Naive B cell (primary cell): ENCODE measurements at regions not wholly inside any gene's neighbourhood (a gene's known extent, or its start where the extent isn't known, plus 50 kb on each side); places are given as distances from the start of the nearest gene placed in this dataset.
"Not testable (repeated sequence)": the region's sequence is repeated elsewhere in the genome, so short reads cannot be mapped to it uniquely, and the experiment has no call there.

Source experiments
- ATAC-seq, 2 donors: fragments of 150-1000 bp; cut with Tn5 transposase; 2 replicates each; pipeline ENCODE4 v1.10.0; 2021; ENCODE audit warnings: low read depth in 2 of 2, mild to moderate bottlenecking in 2 of 2, moderate library complexity in 2 of 2
- DNase-seq: peaks from one replicate; pipeline ENCODE4 v3.0.0; 2022
- H3K27ac Mint-ChIP-seq, 6 donors: one replicate each; pipeline ENCODE4 v1.8.0; 2020 to 2022; ENCODE audit warnings: mild to moderate bottlenecking in 6 of 6, mixed read lengths in 6 of 6, moderate library complexity in 5 of 6, inconsistent platforms in 2 of 6
- H3K27me3 Mint-ChIP-seq, 3 donors: one replicate each; pipeline ENCODE4 v1.8.0; 2021 to 2022; ENCODE audit warnings: mixed read lengths in 3 of 3, mild to moderate bottlenecking in 1 of 3
- H3K36me3 Mint-ChIP-seq, 2 donors: one replicate each; pipeline ENCODE4 v1.8.0; 2020 to 2022; ENCODE audit warnings: mixed read lengths in 2 of 2, inconsistent platforms in 1 of 2, mild to moderate bottlenecking in 1 of 2
- H3K4me1 Mint-ChIP-seq, 3 donors: one replicate each; pipeline ENCODE4 v1.8.0; 2020 to 2022; ENCODE audit warnings: mixed read lengths in 3 of 3, inconsistent platforms in 1 of 3, mild to moderate bottlenecking in 1 of 3, moderate library complexity in 1 of 3
- H3K4me3 Mint-ChIP-seq, 8 donors: one replicate each; pipeline ENCODE4 v1.8.0; 2020 to 2022; ENCODE audit warnings: mild to moderate bottlenecking in 8 of 8, mixed read lengths in 8 of 8, moderate library complexity in 8 of 8, inconsistent platforms in 2 of 8
- H3K9me3 Mint-ChIP-seq, 7 donors: one replicate each; pipeline ENCODE4 v1.8.0; 2020 to 2022; ENCODE audit warnings: mixed read lengths in 7 of 7, mild to moderate bottlenecking in 5 of 7, inconsistent platforms in 2 of 7, moderate library complexity in 1 of 7

DNA sequence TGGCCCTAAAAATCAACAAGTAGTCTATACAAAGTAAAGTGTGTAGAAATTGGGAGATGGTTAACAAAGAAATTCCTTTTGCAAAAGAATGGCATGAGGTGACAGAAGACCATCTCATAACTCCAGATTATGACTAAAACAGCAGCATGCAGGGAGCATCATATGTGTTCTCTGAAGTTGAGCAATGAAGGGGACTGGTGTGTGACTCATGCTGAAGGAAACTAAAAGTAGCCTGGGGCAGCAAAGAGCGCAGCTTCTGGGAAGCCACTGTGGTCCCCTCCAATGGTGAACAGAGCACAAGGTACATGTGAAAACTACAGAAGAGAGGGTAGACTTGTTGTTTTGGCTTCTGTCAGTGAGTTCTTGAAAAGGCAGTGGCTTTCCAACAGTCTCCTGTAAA is 133.4 kb downstream of the MACC1 start:
- Mint-ChIP-seq H3K4me1 (no peaks in the 10 kb centered on the region), H3K27me3 (no peaks in the 10 kb centered on the region)

DNA sequence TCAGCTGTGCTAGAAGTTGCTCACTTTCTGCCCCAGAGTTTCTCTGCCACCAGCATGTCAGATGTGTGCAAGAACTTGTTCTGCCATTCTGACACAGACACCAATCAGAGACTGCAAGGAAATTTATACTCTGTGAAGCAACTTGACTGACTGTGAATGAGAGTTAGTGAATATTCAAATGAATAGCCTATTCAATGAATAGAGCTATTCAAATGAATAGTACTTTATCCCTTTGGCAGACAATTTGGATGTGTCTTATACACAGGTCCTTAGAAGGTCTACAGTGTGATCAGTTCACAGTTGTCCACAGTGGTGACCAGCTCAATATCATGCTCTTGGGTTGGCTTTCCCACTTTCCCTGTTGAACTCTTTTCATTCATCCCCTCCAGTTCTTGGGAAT is 138.1 kb downstream of the MACC1 start:
- H3K4me1 Mint-ChIP-seq = no peaks in the 10 kb centered on the region
- ATAC-seq (no peak), DNase-seq (no peak)
- H3K9me3 Mint-ChIP-seq = no peaks in the 10 kb centered on the region
- no peaks in the 10 kb centered on the region for H3K27me3 Mint-ChIP-seq
- no peak overlapping the region for H3K27ac Mint-ChIP-seq
- H3K36me3 Mint-ChIP-seq = no peaks in the 10 kb centered on the region
- no peak overlapping the region for H3K4me3 Mint-ChIP-seq

More for the DNA sequence above, 133.4 kb downstream of the MACC1 start:
- DNase-seq (no peak), ATAC-seq (no peak)
- H3K9me3 Mint-ChIP-seq = no peaks in the 10 kb centered on the region
- no peak overlapping the region for H3K27ac Mint-ChIP-seq
- H3K36me3 Mint-ChIP-seq = no peaks in the 10 kb centered on the region
- no peak overlapping the region for H3K4me3 Mint-ChIP-seq

DNA sequence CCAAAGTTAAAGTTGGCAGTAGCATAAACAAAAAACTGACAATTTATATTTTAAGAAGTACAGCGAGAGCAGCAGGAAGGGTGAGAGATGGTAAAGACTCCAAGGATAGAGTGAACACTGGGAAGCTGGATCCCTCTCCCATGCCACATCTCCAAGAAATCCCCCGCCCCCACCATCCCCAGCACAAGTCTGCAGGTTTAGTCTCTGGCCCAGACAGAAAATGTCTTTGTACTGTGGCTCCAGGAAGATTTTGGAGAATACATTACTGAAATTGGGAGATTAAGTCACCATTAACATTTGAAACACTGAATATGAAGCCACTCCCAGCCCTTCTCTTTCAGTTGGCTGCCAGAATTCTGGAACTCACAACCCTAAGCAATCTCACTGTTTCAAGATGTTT is 140.3 kb downstream of the MACC1 start:
- no peaks in the 10 kb centered on the region for H3K36me3 Mint-ChIP-seq
- no peak overlapping the region for H3K27ac Mint-ChIP-seq
- no peak for ATAC-seq
- H3K4me1 Mint-ChIP-seq = no peaks in the 10 kb centered on the region
- no peak for DNase-seq
- peak overlapping the region in 1 of 8 donors; percentile 37 for H3K4me3 Mint-ChIP-seq
- no peaks in the 10 kb centered on the region for H3K27me3 Mint-ChIP-seq
- H3K9me3 Mint-ChIP-seq = peaks cover 0 to 3% (median 0%) of the 10 kb centered on the region in 7 donors

DNA sequence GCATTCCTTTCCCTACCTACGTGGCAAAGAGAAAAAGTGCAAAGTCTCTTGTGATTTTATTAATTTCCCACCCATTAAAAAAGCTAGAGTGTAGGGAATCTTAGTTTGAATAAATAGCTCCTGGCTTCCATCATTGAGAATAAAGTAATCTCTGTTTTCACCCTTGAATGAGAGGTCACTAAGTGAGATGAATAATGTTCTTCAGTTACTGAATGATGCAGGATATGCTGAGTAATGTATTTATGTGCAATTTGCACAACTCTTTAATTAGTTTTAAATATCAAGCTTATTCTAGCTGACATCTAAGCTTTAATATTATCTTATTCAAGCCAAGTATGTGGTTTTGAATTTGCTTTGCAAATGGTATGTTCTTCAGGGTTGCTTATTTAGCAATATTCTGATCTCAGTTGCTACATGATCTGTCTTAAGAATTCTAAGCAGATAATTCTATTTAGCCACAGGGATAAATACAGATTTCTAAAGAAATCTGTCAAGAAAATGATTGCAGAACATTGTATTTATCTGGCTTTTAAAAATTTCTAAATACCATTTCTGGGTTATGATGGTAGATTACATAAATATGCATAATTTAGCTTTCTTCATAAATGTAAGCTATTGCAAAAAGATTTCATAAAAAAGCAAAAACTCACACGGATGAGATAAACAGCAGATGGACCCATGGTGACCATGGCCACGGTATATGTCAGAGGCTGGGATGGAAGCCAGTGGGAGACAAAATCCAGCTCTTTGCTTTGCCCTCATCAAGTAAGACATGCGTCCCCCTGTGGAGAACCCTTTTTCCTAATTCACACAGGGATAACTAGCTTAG is 141.0 kb downstream of the MACC1 start:
- Mint-ChIP-seq H3K36me3 (no peaks in the 10 kb centered on the region), H3K27ac (no peak overlapping the region)

DNA sequence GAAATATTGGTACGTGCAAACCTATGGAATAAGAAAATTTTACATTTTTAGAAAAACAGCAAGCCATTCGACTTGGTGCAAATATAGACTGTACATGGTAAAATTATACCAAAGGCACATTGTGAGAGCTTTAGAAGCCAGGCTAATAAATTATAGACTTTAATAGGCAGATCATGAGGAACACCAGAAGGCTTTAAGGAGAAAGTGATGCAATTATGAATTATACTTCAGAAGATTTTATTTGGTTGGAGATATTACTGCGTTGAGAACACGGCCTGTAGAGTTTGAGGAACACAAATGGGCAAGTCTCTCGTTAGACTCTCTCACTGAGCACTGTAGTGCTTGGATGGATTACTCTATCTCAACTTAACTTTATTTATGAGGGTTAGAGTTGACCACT is 141.7 kb downstream of the MACC1 start:
- H3K27me3 Mint-ChIP-seq = no peaks in the 10 kb centered on the region
- H3K4me3 Mint-ChIP-seq = no peak overlapping the region
- H3K9me3 Mint-ChIP-seq = peaks cover 0 to 3% (median 0%) of the 10 kb centered on the region in 7 donors
- DNase-seq (no peak), ATAC-seq (no peak)
- H3K36me3 Mint-ChIP-seq = no peaks in the 10 kb centered on the region
- no peaks in the 10 kb centered on the region for H3K4me1 Mint-ChIP-seq
- H3K27ac Mint-ChIP-seq = no peak overlapping the region

More for the DNA sequence above, 141.0 kb downstream of the MACC1 start:
- no peak for DNase-seq
- Mint-ChIP-seq H3K27me3 (no peaks in the 10 kb centered on the region), H3K4me1 (no peaks in the 10 kb centered on the region), H3K4me3 (peak overlapping the region in 1 of 8 donors; percentile 37), H3K9me3 (peaks cover 0 to 3% (median 0%) of the 10 kb centered on the region in 7 donors)
- ATAC-seq = no peak

DNA sequence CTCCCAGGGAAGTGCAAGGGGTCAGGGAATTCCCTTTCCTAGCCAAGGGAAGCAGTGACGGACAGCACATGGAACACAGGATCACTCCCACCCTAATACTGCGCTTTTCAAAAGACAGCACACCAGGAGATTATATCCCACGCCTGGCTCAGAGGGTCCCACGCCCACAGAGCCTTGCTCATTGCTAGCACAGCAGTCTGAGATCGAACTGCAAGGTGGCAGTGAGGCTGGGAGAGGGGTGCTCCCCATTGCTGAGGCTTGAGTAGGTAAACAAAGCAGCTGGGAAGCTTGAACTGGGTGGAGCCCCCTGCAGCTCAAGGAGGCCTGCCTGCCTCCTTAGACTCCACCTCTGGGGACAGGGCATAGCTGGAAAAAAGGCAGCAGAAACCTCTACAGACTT is 149.2 kb downstream of the MACC1 start:
- H3K27me3 Mint-ChIP-seq, H3K27ac Mint-ChIP-seq, ATAC-seq, H3K36me3 Mint-ChIP-seq, H3K4me3 Mint-ChIP-seq, DNase-seq: not testable (repeated sequence)
- H3K9me3 Mint-ChIP-seq = peaks cover 0 to 17% (median 5%) of the 10 kb centered on the region in 7 donors
- peaks cover 7 to 13% (median 9%) of the 10 kb centered on the region in 3 donors for H3K4me1 Mint-ChIP-seq

DNA sequence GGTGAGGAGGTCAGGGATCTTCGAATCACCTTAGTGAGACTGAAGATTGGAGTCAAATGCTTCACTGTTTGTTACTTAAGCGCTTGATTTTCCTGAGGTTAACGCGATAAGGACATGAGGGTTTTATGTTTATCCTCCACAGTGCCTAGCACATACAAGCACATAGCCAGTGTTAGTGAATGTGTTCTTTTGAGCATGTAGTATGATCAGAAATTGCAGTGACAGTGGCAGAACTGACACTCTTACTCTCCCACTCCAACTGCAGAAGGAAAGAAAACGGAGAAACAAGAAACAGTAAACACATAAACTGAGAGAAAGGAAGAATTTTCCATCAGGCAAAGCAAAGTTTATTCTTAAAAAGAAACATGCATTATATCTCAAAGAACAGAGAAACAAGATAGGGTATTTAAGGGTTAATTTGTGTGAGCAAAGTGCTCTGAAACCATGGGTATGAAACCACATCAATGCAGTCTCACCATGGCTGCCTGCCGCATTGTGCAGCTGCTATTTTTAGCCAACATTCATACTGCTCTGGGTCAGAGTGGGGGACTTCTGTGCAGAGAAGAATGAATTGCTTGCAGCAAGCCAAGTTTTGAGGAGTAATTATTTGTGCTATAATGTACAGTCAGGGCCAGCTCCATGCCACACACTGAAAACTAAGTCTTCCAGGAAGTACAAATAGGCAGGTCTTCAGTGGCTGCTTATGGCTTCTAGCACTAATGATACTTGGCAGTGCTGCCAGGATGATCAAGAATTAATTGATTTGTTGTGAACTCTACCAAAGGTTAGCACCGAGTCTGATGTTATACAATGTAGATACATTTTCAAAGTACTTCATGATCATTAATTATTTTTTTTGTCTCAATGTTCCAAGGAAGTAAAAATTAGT is 152.0 kb downstream of the MACC1 start:
- H3K27ac Mint-ChIP-seq = peak overlapping the region in 2 of 6 donors; percentile 2
- peaks cover 7 to 13% (median 9%) of the 10 kb centered on the region in 3 donors for H3K4me1 Mint-ChIP-seq
- H3K9me3 Mint-ChIP-seq = peaks cover 2 to 14% (median 9%) of the 10 kb centered on the region in 7 donors
- peaks cover 0 to 8% of the 10 kb centered on the region in 2 donors for H3K36me3 Mint-ChIP-seq
- ATAC-seq = peak; percentile 38 to 56
- peak overlapping the region in 2 of 8 donors; percentile 5 for H3K4me3 Mint-ChIP-seq
- H3K27me3 Mint-ChIP-seq = no peaks in the 10 kb centered on the region
- no peak for DNase-seq

DNA sequence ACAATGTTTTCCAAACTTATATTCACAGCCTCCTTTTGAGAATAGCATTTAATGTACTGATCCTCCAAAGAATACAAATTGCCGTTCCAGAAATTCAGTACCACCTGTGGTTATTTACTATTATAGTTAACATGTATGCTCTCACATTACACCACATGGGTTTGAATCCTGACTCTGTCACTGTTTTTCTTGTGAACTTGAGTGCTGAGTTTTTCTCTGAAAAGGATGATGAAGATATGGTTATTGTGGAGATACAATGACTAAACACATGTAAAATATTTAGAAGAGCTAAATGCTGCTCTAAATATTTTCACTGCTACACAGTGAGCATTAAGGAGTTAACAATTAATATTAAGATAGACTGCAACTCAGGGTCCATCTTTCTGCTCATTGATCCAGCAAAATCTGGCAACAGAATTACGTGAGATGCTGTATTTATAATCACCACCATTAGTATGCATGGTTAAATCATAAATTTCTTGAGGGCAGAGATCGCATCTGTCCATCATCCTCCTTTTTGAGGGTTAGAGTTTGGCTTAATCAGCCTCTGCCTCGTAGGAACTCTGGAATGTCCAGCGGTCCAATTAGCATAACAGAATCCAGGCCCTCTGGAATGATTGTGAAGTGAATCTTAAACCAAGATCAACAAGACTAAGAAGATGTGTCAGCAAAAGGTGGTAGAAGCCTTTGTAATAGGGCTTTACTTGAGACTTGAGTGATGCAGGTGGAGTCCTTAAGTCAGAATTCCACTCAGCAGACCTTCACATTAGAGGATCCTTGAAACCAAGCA is 152.8 kb downstream of the MACC1 start:
- Mint-ChIP-seq H3K9me3 (peaks cover 2 to 14% (median 9%) of the 10 kb centered on the region in 7 donors), H3K4me3 (peak overlapping the region in 1 of 8 donors; percentile 5), H3K27me3 (no peaks in the 10 kb centered on the region), H3K36me3 (peaks cover 0 to 8% of the 10 kb centered on the region in 2 donors), H3K4me1 (peaks cover 7 to 13% (median 9%) of the 10 kb centered on the region in 3 donors), H3K27ac (peak overlapping the region in 1 of 6 donors; percentile 2)
- ATAC-seq (no peak), DNase-seq (no peak)

DNA sequence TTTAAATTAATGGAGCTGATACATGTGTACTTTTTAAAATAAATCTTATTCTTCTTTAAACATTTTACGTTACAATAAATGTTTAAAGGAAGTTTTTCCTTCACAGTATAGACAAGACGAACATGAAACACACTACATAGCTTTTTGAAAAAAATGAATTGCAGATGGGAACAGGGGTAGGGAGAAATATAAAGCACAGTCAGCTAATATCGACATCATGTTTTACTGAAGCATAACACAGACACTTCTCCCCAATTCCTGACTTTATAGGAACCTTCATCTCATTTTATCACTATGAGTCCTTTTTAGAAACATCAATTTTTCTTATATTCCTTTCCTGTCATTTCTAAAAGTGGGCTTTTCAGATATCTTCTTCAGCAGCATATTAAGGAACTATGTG is 153.5 kb downstream of the MACC1 start:
- Mint-ChIP-seq H3K9me3 (peaks cover 0 to 14% (median 9%) of the 10 kb centered on the region in 7 donors), H3K4me3 (no peak overlapping the region), H3K27ac (no peak overlapping the region), H3K36me3 (peaks cover 0 to under 1% of the 10 kb centered on the region in 2 donors), H3K27me3 (no peaks in the 10 kb centered on the region), H3K4me1 (peaks cover 7 to 13% (median 9%) of the 10 kb centered on the region in 3 donors)
- ATAC-seq = no peak
- no peak for DNase-seq

DNA sequence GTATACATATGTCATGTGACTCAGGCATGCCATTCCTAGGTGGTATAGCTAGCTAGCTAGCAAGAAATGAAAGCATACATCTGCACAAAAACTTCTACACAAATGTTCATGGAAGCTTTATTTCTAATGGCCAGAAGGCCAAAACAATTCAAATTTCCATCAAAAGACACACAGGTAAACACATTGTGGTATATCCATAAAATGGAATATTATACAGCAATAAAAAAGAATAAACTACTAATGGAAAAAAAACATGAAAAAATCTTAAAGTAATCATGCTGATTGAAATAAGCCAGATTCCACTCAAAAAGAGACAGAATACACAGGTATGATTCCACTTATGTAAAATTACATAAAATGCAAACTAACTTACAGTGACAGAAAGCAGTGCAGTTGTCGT is 154.3 kb downstream of the MACC1 start:
- Mint-ChIP-seq H3K4me1 (peaks cover 7 to 13% (median 9%) of the 10 kb centered on the region in 3 donors), H3K36me3 (no peaks in the 10 kb centered on the region), H3K4me3 (no peak overlapping the region), H3K27ac (no peak overlapping the region), H3K27me3 (no peaks in the 10 kb centered on the region), H3K9me3 (peaks cover 0 to 14% (median 9%) of the 10 kb centered on the region in 7 donors)
- ATAC-seq (no peak), DNase-seq (no peak)

DNA sequence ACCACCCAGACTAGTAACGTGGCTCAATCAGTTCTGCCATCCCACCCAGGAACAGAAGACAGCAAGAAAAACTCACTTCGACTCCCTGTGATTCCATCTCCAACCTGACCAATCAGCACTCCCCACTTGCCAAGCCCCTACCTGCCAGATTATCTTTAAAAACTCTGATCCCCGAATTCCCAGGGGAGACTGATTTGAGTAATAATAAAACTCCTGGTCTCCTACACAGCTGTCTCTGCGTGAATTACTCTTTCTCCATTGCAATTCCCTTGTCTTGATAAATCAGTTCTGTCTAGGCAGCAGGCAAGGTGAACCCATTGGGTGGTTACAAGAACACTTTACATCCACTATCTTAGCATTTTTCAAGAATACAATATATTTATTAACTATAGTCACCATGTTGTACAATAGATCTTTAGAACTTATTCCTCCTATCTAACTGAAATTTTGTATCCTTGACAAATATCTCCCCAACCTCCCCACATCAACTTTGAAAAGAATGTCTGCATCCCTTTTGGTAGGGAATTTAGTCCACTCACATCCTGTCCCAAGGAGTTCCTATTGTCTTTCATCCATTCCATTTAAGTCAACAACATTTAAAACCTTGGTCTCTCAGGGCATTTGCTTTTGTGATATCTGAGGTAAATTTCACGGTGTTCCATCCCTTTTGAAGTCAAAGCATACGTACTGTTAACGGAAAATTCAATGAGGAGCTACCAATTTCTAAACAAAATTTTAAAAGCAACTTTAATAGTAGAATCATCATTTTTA is 163.7 kb downstream of the MACC1 start:
- Mint-ChIP-seq H3K27me3 (no peaks in the 10 kb centered on the region), H3K4me3 (no peak overlapping the region), H3K9me3 (peaks cover 0 to 9% (median 0%) of the 10 kb centered on the region in 7 donors), H3K36me3 (no peaks in the 10 kb centered on the region), H3K27ac (no peak overlapping the region), H3K4me1 (peaks cover 0 to 2% (median 0%) of the 10 kb centered on the region in 3 donors)
- ATAC-seq (no peak), DNase-seq (no peak)

DNA sequence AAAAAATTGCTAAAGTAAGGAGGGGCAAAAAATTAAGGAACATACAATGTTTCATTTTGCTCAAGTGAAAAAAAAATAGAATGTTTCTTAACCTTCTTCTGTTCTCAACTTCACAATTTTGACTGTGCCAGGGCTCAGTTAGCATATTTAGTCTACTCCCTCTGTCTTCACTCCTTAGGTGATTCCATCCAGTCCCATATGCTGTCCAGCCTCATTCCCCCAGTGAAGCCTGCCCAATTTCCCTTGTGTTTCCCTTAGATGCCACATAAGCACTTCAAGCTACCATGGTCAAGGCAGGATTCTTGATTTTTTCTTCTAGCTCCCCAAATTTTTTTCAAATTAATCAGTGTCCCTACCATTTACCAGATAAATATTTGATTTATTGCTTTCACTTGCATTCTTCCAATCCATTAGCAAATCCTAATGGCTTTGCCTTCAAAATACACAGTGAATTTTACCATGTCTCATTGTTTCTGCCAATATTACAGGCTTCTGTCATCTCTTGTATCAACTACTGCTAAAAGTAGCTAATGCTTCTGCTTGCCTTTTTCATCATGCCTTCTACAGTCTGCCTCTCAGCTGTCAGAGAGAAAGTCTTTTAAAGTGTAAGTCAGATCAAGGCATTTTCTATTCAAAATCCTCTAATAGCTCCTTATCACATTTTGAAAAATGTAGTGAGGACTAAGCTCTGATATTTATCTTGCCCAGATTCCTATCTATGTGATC is 166.8 kb downstream of the MACC1 start:
- H3K27ac Mint-ChIP-seq = no peak overlapping the region
- peaks cover 0 to 5% (median 0%) of the 10 kb centered on the region in 3 donors for H3K4me1 Mint-ChIP-seq
- H3K4me3 Mint-ChIP-seq = no peak overlapping the region
- ATAC-seq (no peak), DNase-seq (no peak)
- H3K36me3 Mint-ChIP-seq = no peaks in the 10 kb centered on the region
- H3K27me3 Mint-ChIP-seq = no peaks in the 10 kb centered on the region
- H3K9me3 Mint-ChIP-seq = no peaks in the 10 kb centered on the region
